ENCODE measurements at regions not wholly inside any gene's neighbourhood (a gene's known extent, or its start where the extent isn't known, plus 50 kb on each side); places are given as distances from the start of the nearest gene placed in this dataset.

DNA sequence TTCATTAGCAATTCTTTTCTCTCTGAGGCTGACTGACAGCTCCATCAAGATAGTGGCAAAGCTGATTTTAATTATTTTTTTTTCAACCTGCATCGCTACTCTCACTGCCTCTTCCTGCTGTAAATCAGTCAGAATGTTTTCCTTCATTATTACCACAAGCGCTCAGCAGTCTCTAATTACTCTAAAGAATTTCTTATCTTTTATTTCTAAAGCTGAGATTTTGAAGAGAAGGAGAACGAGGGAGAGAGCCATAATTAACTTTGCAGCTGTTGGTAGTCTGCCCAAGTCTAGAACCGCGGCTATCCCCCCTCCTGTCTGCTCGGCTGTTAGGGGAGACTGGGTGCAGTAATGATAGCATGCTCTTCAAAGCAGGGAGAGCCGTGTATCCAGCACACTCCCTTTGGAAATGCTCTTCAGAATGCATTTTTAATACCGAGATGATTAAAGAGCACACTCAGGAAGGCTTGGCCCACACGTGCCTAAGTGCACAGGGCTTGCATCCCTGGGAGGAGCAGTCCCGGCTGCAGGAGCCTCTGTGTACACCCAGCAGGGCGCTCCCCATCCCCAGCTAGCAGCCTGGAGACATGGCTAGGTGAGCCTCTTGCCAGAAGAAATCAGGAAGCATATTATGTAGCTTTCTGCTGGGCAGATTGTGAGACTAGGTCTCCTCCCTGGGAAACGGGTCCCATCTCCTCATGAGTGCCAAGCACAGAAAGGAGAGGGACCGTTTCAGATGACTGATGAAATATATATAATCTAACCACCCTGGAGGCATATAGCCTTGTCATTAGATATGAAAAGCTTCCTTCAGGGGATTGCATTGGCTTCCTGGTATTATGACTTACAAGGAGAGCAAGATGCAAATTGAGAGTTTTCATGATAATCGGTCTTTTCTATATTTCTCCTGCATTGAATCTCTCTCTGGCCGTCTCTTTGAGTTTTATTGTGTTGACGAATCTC is 555.2 kb downstream of the CMPK2 start:
- ATAC-seq (no peak), DNase-seq (ENCODE audit: low spot score) (no peak), FAIRE-seq (no peak)
- WGBS (ENCODE audit: low lambda C conversion rate) = 3% methylated on average over 15 of the region's 16 CpGs
- H3K4me3 ChIP-seq (replicated peaks in 1 of 3; ENCODE audit: insufficient read depth in 1 of 3, low read depth in 2 of 3, low read length in 3 of 3) = no peak overlapping the region
- TF ChIP-seq NFIB (CRISPR knock-in tag; IDR thresholded peaks at IDR 0.05; ENCODE audit: borderline replicate concordance) = no peak
- TF ChIP-seq TARDBP (CRISPR knock-in tag; IDR thresholded peaks at IDR 0.05) = no peak
- no peak for TF ChIP-seq CHD2 (IDR thresholded peaks at IDR 0.05; ENCODE audit: low read depth, low read length)
- no peak for TF ChIP-seq ZNF282 (IDR thresholded peaks at IDR 0.05; ENCODE audit: partially characterized antibody)
- TF ChIP-seq ZNF777 (CRISPR knock-in tag; IDR thresholded peaks at IDR 0.05) = no peak
- no peak for TF ChIP-seq ARNT2 (CRISPR knock-in tag; IDR thresholded peaks at IDR 0.05; ENCODE audit: low read depth)
- no peak for TF ChIP-seq ZNF788 (CRISPR knock-in tag; IDR thresholded peaks at IDR 0.05; ENCODE audit: borderline replicate concordance)
- TF ChIP-seq NR2F6 (IDR thresholded peaks at IDR 0.05) = no peak
- TF ChIP-seq NR2F6 (CRISPR knock-in tag; IDR thresholded peaks at IDR 0.05) = no peak
- no peak for TF ChIP-seq RXRB (CRISPR knock-in tag; IDR thresholded peaks at IDR 0.05; ENCODE audit: borderline replicate concordance)
- TF ChIP-seq NR2F1 (CRISPR knock-in tag; IDR thresholded peaks at IDR 0.05) = no peak
- TF ChIP-seq GTF2F1 (IDR thresholded peaks at IDR 0.05; ENCODE audit: low read length) = no peak
- no peak for TF ChIP-seq ZNF431 (CRISPR knock-in tag; IDR thresholded peaks at IDR 0.05; ENCODE audit: borderline replicate concordance, low read depth)
- TF ChIP-seq, protein P1, sequence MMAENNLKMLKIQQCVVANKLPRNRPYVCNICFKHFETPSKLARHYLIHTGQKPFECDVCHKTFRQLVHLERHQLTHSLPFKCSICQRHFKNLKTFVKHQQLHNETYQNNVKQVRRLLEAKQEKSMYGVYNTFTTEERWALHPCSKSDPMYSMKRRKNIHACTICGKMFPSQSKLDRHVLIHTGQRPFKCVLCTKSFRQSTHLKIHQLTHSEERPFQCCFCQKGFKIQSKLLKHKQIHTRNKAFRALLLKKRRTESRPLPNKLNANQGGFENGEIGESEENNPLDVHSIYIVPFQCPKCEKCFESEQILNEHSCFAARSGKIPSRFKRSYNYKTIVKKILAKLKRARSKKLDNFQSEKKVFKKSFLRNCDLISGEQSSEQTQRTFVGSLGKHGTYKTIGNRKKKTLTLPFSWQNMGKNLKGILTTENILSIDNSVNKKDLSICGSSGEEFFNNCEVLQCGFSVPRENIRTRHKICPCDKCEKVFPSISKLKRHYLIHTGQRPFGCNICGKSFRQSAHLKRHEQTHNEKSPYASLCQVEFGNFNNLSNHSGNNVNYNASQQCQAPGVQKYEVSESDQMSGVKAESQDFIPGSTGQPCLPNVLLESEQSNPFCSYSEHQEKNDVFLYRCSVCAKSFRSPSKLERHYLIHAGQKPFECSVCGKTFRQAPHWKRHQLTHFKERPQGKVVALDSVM (CRISPR knock-in tag; IDR thresholded peaks at IDR 0.05) = no peak
- TF ChIP-seq HDAC6 (IDR thresholded peaks at IDR 0.05; ENCODE audit: low read depth, low read length) = no peak
- TF ChIP-seq NFIC (IDR thresholded peaks at IDR 0.05; ENCODE audit: low read length) = no peak
- TF ChIP-seq, protein P2, sequence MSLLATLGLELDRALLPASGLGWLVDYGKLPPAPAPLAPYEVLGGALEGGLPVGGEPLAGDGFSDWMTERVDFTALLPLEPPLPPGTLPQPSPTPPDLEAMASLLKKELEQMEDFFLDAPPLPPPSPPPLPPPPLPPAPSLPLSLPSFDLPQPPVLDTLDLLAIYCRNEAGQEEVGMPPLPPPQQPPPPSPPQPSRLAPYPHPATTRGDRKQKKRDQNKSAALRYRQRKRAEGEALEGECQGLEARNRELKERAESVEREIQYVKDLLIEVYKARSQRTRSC (CRISPR knock-in tag; IDR thresholded peaks at IDR 0.05; ENCODE audit: low read depth) = no peak
- no peak for TF ChIP-seq SMAD3 (CRISPR knock-in tag; IDR thresholded peaks at IDR 0.05)
- TF ChIP-seq SYNCRIP (IDR thresholded peaks at IDR 0.05; ENCODE audit: insufficient read depth, low read depth, low read length) = no peak
- TF ChIP-seq MTA3 (CRISPR knock-in tag; IDR thresholded peaks at IDR 0.05) = no peak
- no peak for TF ChIP-seq MAFF (IDR thresholded peaks at IDR 0.05; ENCODE audit: low read depth, low read length)
- no peak overlapping the region for H3K4me2 ChIP-seq (ENCODE audit: low read depth, low read length)
- no peaks in the 10 kb centered on the region for H4K20me1 ChIP-seq (ENCODE audit: insufficient read depth, low read length)
- H3K36me3 ChIP-seq (replicated peaks in 1 of 2; ENCODE audit: control insufficient read depth in 1 of 2, insufficient read depth in 2 of 2, low read length in 2 of 2) = no peaks in the 10 kb centered on the region
- H2AFZ ChIP-seq (ENCODE audit: low read length) = no peak overlapping the region
- no TSS peak for BruUV-seq (replicated peaks)
- in situ Hi-C loops (cut with HindIII; ENCODE audit: extremely low pct_ligation_motif_present, low pct_unique_long_range_greater_than_20kb) = no loop called here
- no peak overlapping the region for H3K9ac ChIP-seq (ENCODE audit: insufficient read depth, low read depth, low read length)
- ChIA-PET POLR2A (no interaction called here), CTCF (ENCODE audit: low intra/inter-chr PET ratio, low total read pairs) (no interaction called here)
- no peaks in the 10 kb centered on the region for H3K27me3 ChIP-seq (ENCODE audit: control insufficient read depth in 1 of 2, insufficient read depth in 2 of 2, low read length in 2 of 2)
- intact Hi-C loops (cut with micrococcal nuclease; ENCODE audit: unreplicated experiment) = no loop called here
- H3K9me3 ChIP-seq (ENCODE audit: low read length) = peaks cover 51% of the 10 kb centered on the region; the same call in 1 of the 2 replicates
- no peaks in the 10 kb centered on the region for H3K4me1 ChIP-seq (ENCODE audit: insufficient read depth, low read length)
- H3K27ac ChIP-seq (ENCODE audit: extremely low read length, insufficient read depth, low read length) = no peak overlapping the region
- H3K79me2 ChIP-seq (ENCODE audit: insufficient read depth, low read length) = no peaks in the 10 kb centered on the region

All from HepG2 (cell line).